Esophagus squamous epithelium (tissue), 5 donors: ENCODE measurements at regions not wholly inside any gene's neighbourhood (a gene's known extent, or its start where the extent isn't known, plus 50 kb on each side); places are given as distances from the start of the nearest gene placed in this dataset.
"Not testable (repeated sequence)": the region's sequence is repeated elsewhere in the genome, so short reads cannot be mapped to it uniquely, and the experiment has no call there.

Source experiments
- DNase-seq: peaks from one replicate; lab custom pipeline; 2025; lab: John Stamatoyannopoulos, UW
- H3K27ac ChIP-seq, 4 donors: fragments of 200-600 bp; sonication (generic); one replicate each; pipeline ENCODE4 v1.5.1; 2016 to 2019; ENCODE audit warnings: mild to moderate bottlenecking in 1 of 4
- H3K27me3 ChIP-seq, 4 donors: fragments of 200-600 bp; sonication (generic); 1 replicate in 3 of 4; 2 replicates in 1 of 4; pipeline versions ENCODE4 v1.5.1 to v1.6.0; 2017 to 2021; ENCODE audit warnings: antibody characterized with exemption in 1 of 4
- H3K36me3 ChIP-seq, 3 donors: fragments of 200-600 bp; sonication (generic); one replicate each; pipeline ENCODE4 v1.5.1; 2016 to 2019
- H3K4me1 ChIP-seq, 3 donors: fragments of 200-600 bp; sonication (generic); one replicate each; pipeline ENCODE4 v1.5.1; 2017 to 2019
- H3K4me3 ChIP-seq, 4 donors: fragments of 200-600 bp; sonication (generic); 1 replicate in 3 of 4; 2 replicates in 1 of 4; pipeline ENCODE4 v1.5.1; 2016 to 2019; ENCODE audit warnings: mild to moderate bottlenecking in 2 of 4, moderate library complexity in 1 of 4
- H3K9me3 ChIP-seq, 3 donors: fragments of 200-600 bp; sonication (generic); one replicate each; pipeline ENCODE4 v1.5.1; 2016 to 2019
- CTCF ChIP-seq, 6 experiments: fragments of 450-650 bp in 4 of 6; fragments of 200-600 bp in 2 of 6; sonication (generic) in 2 of 6; IDR thresholded peaks; one replicate each; pipeline ENCODE4 v1.5.1; 2016 to 2019; ENCODE audit warnings: antibody characterized with exemption in 6 of 6, mild to moderate bottlenecking in 4 of 6, moderate library complexity in 4 of 6
- POLR2A ChIP-seq, 4 donors: fragments of 450-650 bp; IDR thresholded peaks; one replicate each; pipeline ENCODE4 v1.6.1; 2017; ENCODE audit warnings: antibody characterized with exemption in 4 of 4, mild to moderate bottlenecking in 4 of 4, moderate library complexity in 3 of 4
- WGBS, 2 donors: methylation state at CpG; one replicate each; pipeline ENCODE4 v1.1.5; 2018; 5-methylcytosine and 5-hydroxymethylcytosine counted together
- intact Hi-C: fragments of 100-400 bp; cut with DNase I; formaldehyde crosslinking; loops from one replicate; pipeline ENCODE4 v1.15.0; 2022
- donor health status: DM: yes; HTN: yes; CAD: no.

GRCh38 chr22:25451480-25452114 is 112.9 kb upstream of the GRK3 start:
- no peak for DNase-seq
- intact Hi-C loops: no loop called here
- H3K4me3 ChIP-seq: no peak overlapping the region
- H3K27ac ChIP-seq: no peak overlapping the region
- no peaks in the 10 kb centered on the region for H3K27me3 ChIP-seq
- WGBS, 2 donors: 75 to 85% methylated on average over 2 of the region's 2 CpGs
- peaks cover 0 to 25% (median 0%) of the 10 kb centered on the region in 3 donors for H3K36me3 ChIP-seq
- no peaks in the 10 kb centered on the region for H3K9me3 ChIP-seq
- H3K4me1 ChIP-seq: peaks cover 6 to 53% (median 18%) of the 10 kb centered on the region in 3 donors
- TF ChIP-seq CTCF (IDR thresholded peaks at IDR 0.05) (no peak), POLR2A (IDR thresholded peaks at IDR 0.05) (no peak)

- no peaks in the 10 kb centered on the region for H3K27me3 ChIP-seq
- H3K4me1 ChIP-seq: peaks cover 6 to 52% (median 18%) of the 10 kb centered on the region in 3 donors
- peak overlapping the region in 1 of 4 donors; percentile 15 for H3K4me3 ChIP-seq
- no peaks in the 10 kb centered on the region for H3K9me3 ChIP-seq
- no peak for TF ChIP-seq POLR2A (IDR thresholded peaks at IDR 0.05)
- no peak for TF ChIP-seq CTCF (IDR thresholded peaks at IDR 0.05)
- 58 to 66% methylated on average over 10 of the region's 10 CpGs for WGBS, 2 donors
- intact Hi-C loops: no loop called here
- DNase-seq: no peak
- no peak overlapping the region for H3K27ac ChIP-seq
- peaks cover 0 to 28% (median 0%) of the 10 kb centered on the region in 3 donors for H3K36me3 ChIP-seq
Observed at GRCh38 chr22:25452116-25452700, 112.3 kb upstream of the GRK3 start.

GRCh38 chr22:25453058-25453457 is 111.4 kb upstream of the GRK3 start:
- DNase-seq: no peak
- Histone ChIP-seq H3K27me3 (no peaks in the 10 kb centered on the region), H3K27ac (no peak overlapping the region), H3K9me3 (no peaks in the 10 kb centered on the region), H3K36me3 (peaks cover 0 to 37% (median 0%) of the 10 kb centered on the region in 3 donors), H3K4me1 (peaks cover 6 to 46% (median 18%) of the 10 kb centered on the region in 3 donors), H3K4me3 (no peak overlapping the region)
- intact Hi-C loops: no loop called here
- TF ChIP-seq CTCF (IDR thresholded peaks at IDR 0.05) (no peak), POLR2A (IDR thresholded peaks at IDR 0.05) (no peak)
- WGBS, 2 donors: 86 to 92% methylated on average over 4 of the region's 4 CpGs

- intact Hi-C loops: no loop called here
- H3K27me3 ChIP-seq: no peaks in the 10 kb centered on the region
- H3K36me3 ChIP-seq: peaks cover 0 to 41% (median under 1%) of the 10 kb centered on the region in 3 donors
- 80 to 88% methylated on average over 5 of the region's 5 CpGs for WGBS, 2 donors
- H3K4me1 ChIP-seq: peaks cover 6 to 45% (median 18%) of the 10 kb centered on the region in 3 donors
- TF ChIP-seq POLR2A (IDR thresholded peaks at IDR 0.05) (no peak), CTCF (IDR thresholded peaks at IDR 0.05) (no peak)
- H3K9me3 ChIP-seq: no peaks in the 10 kb centered on the region
- H3K27ac ChIP-seq: no peak overlapping the region
- no peak for DNase-seq
- no peak overlapping the region for H3K4me3 ChIP-seq
Observed at GRCh38 chr22:25453557-25453956, 110.9 kb upstream of the GRK3 start.

GRCh38 chr22:25456300-25457043 is 108.0 kb upstream of the GRK3 start:
- peaks cover 0 to 17% (median 1%) of the 10 kb centered on the region in 3 donors for H3K4me1 ChIP-seq
- WGBS, 2 donors: 90 to 93% methylated on average over 12 to 13 of the region's 13 CpGs
- H3K36me3 ChIP-seq: peaks cover 6 to 70% (median 14%) of the 10 kb centered on the region in 3 donors
- H3K4me3 ChIP-seq, H3K27ac ChIP-seq, H3K27me3 ChIP-seq, DNase-seq, H3K9me3 ChIP-seq, intact Hi-C loops: not testable (repeated sequence)

DNA sequence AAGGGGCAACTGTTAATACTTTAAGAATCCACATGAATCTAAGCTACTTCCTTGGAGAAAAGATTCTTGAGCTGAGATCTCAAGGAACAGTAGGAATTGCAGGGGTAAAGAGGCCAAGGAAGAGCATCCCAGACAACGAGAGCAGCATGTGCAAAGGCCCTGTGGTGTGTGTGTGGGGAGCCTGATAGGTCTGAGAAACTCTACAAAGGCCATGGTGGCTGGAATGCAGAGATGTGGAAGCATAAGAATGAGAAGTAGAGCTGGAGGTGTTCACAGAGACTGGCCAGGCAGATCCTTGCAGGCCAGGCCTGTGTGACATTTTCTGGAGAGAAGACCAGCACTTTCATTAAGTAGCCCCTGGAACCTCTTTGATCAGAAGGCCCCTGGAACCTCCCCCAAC is 105.8 kb upstream of the GRK3 start:
- 83 to 100% methylated on average over 1 of the region's 1 CpG for WGBS, 2 donors
- H3K27ac ChIP-seq, DNase-seq, H3K9me3 ChIP-seq, H3K4me3 ChIP-seq, H3K27me3 ChIP-seq, intact Hi-C loops, H3K4me1 ChIP-seq: not testable (repeated sequence)
- H3K36me3 ChIP-seq: peaks cover 6 to 66% (median 14%) of the 10 kb centered on the region in 3 donors

DNA sequence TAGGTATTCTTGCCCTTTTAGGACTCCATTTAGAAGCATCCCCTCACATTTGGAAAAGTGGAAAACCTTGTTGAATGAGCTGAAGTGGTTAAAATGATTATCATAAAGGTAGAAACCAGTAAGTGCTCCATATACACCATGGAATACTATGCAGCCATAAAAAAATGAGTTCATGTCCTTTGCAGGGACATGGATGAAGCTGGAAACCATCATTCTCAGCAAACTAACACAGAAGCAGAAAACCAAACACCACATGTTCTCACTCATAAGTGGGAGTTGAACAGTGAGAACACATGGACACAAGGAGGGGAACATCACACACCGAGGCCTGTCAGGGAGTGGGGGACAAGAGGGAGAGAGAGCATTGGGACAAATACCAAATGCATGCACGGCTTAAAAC is 103.8 kb upstream of the GRK3 start:
- not testable (repeated sequence) for H3K27me3 ChIP-seq, DNase-seq, H3K27ac ChIP-seq, H3K4me3 ChIP-seq, H3K9me3 ChIP-seq, H3K4me1 ChIP-seq
- WGBS, 2 donors: 92 to 95% methylated on average over 2 of the region's 2 CpGs
- intact Hi-C loops: loop anchor here (5.0 kb wide), 2 partner anchors 242 to 312 kb away; no protein-coding TSS in a partner anchor
- H3K36me3 ChIP-seq: peaks cover 6 to 50% (median 14%) of the 10 kb centered on the region in 3 donors
